SU-DHL-6 (cell line): ENCODE measurements at regions not wholly inside any gene's neighbourhood (a gene's known extent, or its start where the extent isn't known, plus 50 kb on each side); places are given as distances from the start of the nearest gene placed in this dataset.

ENCODE experiments used
- EZH2phosphoT487 ChIP-seq: fragments of 200-600 bp; sonication (generic), shearing (Covaris generic); conservative IDR thresholded peaks from 2 replicates; pipeline ENCODE4 v1.6.1; 2018; ENCODE audit warnings: mild to moderate bottlenecking, antibody characterized with exemption, low read length, moderate library complexity, mixed read lengths
- TF ChIP-seq, protein P1 (sequence below): fragments of 200-600 bp; sonication (generic); IDR thresholded peaks from one replicate; pipeline ENCODE4 v1.5.1; 2017; ENCODE audit warnings: antibody characterized with exemption, mild to moderate bottlenecking, low read length, moderate library complexity; ENCODE audit not compliant: insufficient read depth, poor library complexity, severe bottlenecking

DNA sequence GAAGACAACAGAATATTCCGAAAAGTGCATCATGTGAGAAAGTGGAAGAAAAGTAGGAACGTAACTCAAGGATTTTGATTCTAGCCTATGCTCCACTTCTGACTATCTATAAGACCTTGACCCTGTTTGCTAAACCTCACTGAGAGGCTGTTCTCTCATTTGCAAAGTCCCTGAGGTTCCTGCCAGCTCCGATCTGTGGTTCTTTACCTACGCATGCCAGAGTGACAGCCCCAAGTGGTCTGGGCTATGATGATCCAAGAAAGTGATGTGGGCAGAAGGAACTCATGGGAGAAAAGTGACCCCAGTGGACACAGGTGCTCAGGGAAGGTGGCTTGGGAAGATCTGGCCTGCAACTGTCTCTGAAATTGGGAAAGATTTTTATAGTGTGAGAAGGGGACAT is 301.1 kb upstream of the CDH11 start:
- TF ChIP-seq, protein P1, sequence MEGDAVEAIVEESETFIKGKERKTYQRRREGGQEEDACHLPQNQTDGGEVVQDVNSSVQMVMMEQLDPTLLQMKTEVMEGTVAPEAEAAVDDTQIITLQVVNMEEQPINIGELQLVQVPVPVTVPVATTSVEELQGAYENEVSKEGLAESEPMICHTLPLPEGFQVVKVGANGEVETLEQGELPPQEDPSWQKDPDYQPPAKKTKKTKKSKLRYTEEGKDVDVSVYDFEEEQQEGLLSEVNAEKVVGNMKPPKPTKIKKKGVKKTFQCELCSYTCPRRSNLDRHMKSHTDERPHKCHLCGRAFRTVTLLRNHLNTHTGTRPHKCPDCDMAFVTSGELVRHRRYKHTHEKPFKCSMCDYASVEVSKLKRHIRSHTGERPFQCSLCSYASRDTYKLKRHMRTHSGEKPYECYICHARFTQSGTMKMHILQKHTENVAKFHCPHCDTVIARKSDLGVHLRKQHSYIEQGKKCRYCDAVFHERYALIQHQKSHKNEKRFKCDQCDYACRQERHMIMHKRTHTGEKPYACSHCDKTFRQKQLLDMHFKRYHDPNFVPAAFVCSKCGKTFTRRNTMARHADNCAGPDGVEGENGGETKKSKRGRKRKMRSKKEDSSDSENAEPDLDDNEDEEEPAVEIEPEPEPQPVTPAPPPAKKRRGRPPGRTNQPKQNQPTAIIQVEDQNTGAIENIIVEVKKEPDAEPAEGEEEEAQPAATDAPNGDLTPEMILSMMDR: no peak
- no peak for TF ChIP-seq EZH2phosphoT487
